Choroid plexus epithelial cell (primary cell): ENCODE measurements at regions not wholly inside any gene's neighbourhood (a gene's known extent, or its start where the extent isn't known, plus 50 kb on each side); places are given as distances from the start of the nearest gene placed in this dataset.
"Not testable (repeated sequence)": the region's sequence is repeated elsewhere in the genome, so short reads cannot be mapped to it uniquely, and the experiment has no call there.

ENCODE experiments used
- DNase-seq: peaks from one replicate; pipeline ENCODE4 v3.0.0-alpha.2; 2010; ENCODE audit warnings: low read depth
- H3K4me3 ChIP-seq: 2 replicates; pipeline ENCODE4 v1.5.1; 2011; ENCODE audit warnings: low read depth, mild to moderate bottlenecking, control low read depth, low read length, moderate library complexity

- DNase-seq, H3K4me3 ChIP-seq: not testable (repeated sequence)
These were observed 1834.2 kb downstream of the FOXD4L5 start for GRCh38 chr9:63450836-63451235.

GRCh38 chr9:63425123-63425522 is 1859.9 kb downstream of the FOXD4L5 start:
- not testable (repeated sequence) for DNase-seq, H3K4me3 ChIP-seq

- not testable (repeated sequence) for DNase-seq, H3K4me3 ChIP-seq
These were observed 1894.1 kb downstream of the FOXD4L5 start for GRCh38 chr9:63390897-63391296.

GRCh38 chr9:63385479-63385878 is 1899.5 kb downstream of the FOXD4L5 start:
- H3K4me3 ChIP-seq = peak overlapping the region; percentile 35
- DNase-seq = not testable (repeated sequence)

GRCh38 chr9:63379864-63380263 is 1905.1 kb downstream of the FOXD4L5 start:
- not testable (repeated sequence) for DNase-seq, H3K4me3 ChIP-seq

GRCh38 chr9:63354219-63354618 is 1930.8 kb downstream of the FOXD4L5 start:
- DNase-seq, H3K4me3 ChIP-seq: not testable (repeated sequence)

GRCh38 chr9:63347347-63347746 is 1937.7 kb downstream of the FOXD4L5 start:
- DNase-seq, H3K4me3 ChIP-seq: not testable (repeated sequence)

GRCh38 chr9:63346310-63347048 is 1938.5 kb downstream of the FOXD4L5 start:
- DNase-seq = peak; percentile 94
- not testable (repeated sequence) for H3K4me3 ChIP-seq

GRCh38 chr9:63344408-63344807 is 1940.6 kb downstream of the FOXD4L5 start:
- peak; percentile 3 for DNase-seq

GRCh38 chr9:63342528-63342927 is 1942.5 kb downstream of the FOXD4L5 start:
- DNase-seq = peak; percentile 19
- not testable (repeated sequence) for H3K4me3 ChIP-seq

More at GRCh38 chr9:63344408-63344807, 1940.6 kb downstream of the FOXD4L5 start:
- not testable (repeated sequence) for H3K4me3 ChIP-seq

- DNase-seq = peak; percentile 69
- H3K4me3 ChIP-seq = not testable (repeated sequence)
These were observed 1947.0 kb downstream of the FOXD4L5 start for GRCh38 chr9:63337899-63338604.

- DNase-seq = not testable (repeated sequence)
These were observed 1949.7 kb downstream of the FOXD4L5 start for GRCh38 chr9:63335286-63335685.

GRCh38 chr9:63334187-63334586 is 1950.8 kb downstream of the FOXD4L5 start:
- not testable (repeated sequence) for DNase-seq, H3K4me3 ChIP-seq

More at GRCh38 chr9:63335286-63335685, 1949.7 kb downstream of the FOXD4L5 start:
- H3K4me3 ChIP-seq = not testable (repeated sequence)

- DNase-seq, H3K4me3 ChIP-seq: not testable (repeated sequence)
These were observed 1951.9 kb downstream of the FOXD4L5 start for GRCh38 chr9:63333083-63333482.

- not testable (repeated sequence) for DNase-seq
These were observed 1956.7 kb downstream of the FOXD4L5 start for GRCh38 chr9:63328313-63328712.

GRCh38 chr9:63327211-63327610 is 1957.8 kb downstream of the FOXD4L5 start:
- not testable (repeated sequence) for H3K4me3 ChIP-seq, DNase-seq

More at GRCh38 chr9:63328313-63328712, 1956.7 kb downstream of the FOXD4L5 start:
- not testable (repeated sequence) for H3K4me3 ChIP-seq

GRCh38 chr9:63326665-63327064 is 1958.3 kb downstream of the FOXD4L5 start:
- DNase-seq, H3K4me3 ChIP-seq: not testable (repeated sequence)

- DNase-seq, H3K4me3 ChIP-seq: not testable (repeated sequence)
These were observed 1959.3 kb downstream of the FOXD4L5 start for GRCh38 chr9:63325696-63326095.

GRCh38 chr9:63318093-63318492 is 1966.9 kb downstream of the FOXD4L5 start:
- not testable (repeated sequence) for DNase-seq, H3K4me3 ChIP-seq

GRCh38 chr9:63315387-63315786 is 1969.6 kb downstream of the FOXD4L5 start:
- not testable (repeated sequence) for H3K4me3 ChIP-seq, DNase-seq
